ENCODE measurements at regions not wholly inside any gene's neighbourhood (a gene's known extent, or its start where the extent isn't known, plus 50 kb on each side); places are given as distances from the start of the nearest gene placed in this dataset.

DNA sequence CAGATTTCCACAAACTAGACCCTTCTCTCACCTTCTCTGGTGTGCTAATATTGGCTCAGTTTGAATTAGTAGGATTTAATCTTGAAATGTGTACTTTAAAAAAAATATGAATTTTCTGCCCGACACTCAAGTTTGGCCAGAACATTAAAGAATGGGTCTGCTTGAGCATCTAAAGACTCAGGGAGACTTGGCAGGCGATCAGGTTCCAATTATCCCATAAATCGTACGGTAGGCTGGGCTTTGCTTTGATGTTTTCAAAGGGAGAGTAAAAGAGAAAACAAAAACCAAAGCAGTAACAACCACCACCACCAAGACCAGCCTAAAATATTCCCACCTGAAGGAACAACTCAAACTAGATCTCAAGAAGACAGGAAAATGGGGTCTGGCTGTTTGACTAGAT lies 230.8 kb downstream of the EBLN2 start:
- TF ChIP-seq POLR2A (IDR thresholded peaks at IDR 0.05), result no peak
- no peak for TF ChIP-seq CTCF (IDR thresholded peaks at IDR 0.05)

Measured in uterus (tissue), 2 donors.